DND-41 (cell line): ENCODE measurements at regions not wholly inside any gene's neighbourhood (a gene's known extent, or its start where the extent isn't known, plus 50 kb on each side); places are given as distances from the start of the nearest gene placed in this dataset.
A peak's percentile ranks its signal among the peaks of the same experiment; 100 is the strongest.
"Not testable (repeated sequence)": the region's sequence is repeated elsewhere in the genome, so short reads cannot be mapped to it uniquely, and the experiment has no call there.

Source experiments
- ATAC-seq: fragments of 200-7000 bp; cut with Tn5 transposase; 3 replicates; pipeline ENCODE4 v1.9.1; 2021; ENCODE audit warnings: low read depth; ENCODE audit not compliant: insufficient read depth
- DNase-seq: peaks from one replicate; pipeline ENCODE4 v3.0.0-alpha.2; 2020
- H2AFZ ChIP-seq: 2 replicates; pipeline ENCODE4 v1.6.0; 2012; ENCODE audit warnings: low read depth, low read length
- H3K27ac ChIP-seq: 2 replicates; pipeline ENCODE4 v1.5.1; 2012; ENCODE audit warnings: low read length, inconsistent platforms
- H3K27me3 ChIP-seq: fragments of 200-600 bp; sonication (generic); 2 replicates; pipeline ENCODE4 v1.6.0; 2012; ENCODE audit warnings: low read length, mild to moderate bottlenecking, inconsistent platforms; ENCODE audit not compliant: insufficient read depth, poor library complexity
- H3K36me3 ChIP-seq: 2 replicates; pipeline ENCODE4 v1.5.1; 2012; ENCODE audit warnings: low read length, inconsistent platforms; ENCODE audit not compliant: insufficient read depth
- H3K4me1 ChIP-seq: 2 replicates; pipeline ENCODE4 v1.5.1; 2012; ENCODE audit warnings: mild to moderate bottlenecking, low read length; ENCODE audit not compliant: insufficient read depth
- H3K4me2 ChIP-seq: 2 replicates; pipeline ENCODE4 v1.6.0; 2012; ENCODE audit warnings: mild to moderate bottlenecking, moderate library complexity, low read length, inconsistent platforms; ENCODE audit not compliant: insufficient read depth
- H3K4me3 ChIP-seq, 2 experiments: fragments of 200-600 bp in 1 of 2; shearing (Covaris generic) in 1 of 2; 2 replicates each; pipeline ENCODE4 v1.5.1; 2012 to 2016; ENCODE audit warnings: inconsistent platforms in 2 of 2, low read length in 2 of 2, mild to moderate bottlenecking in 2 of 2, low read depth in 1 of 2, moderate library complexity in 1 of 2
- H3K79me2 ChIP-seq: 2 replicates; pipeline ENCODE4 v1.6.0; 2012; ENCODE audit warnings: low read length, inconsistent platforms; ENCODE audit not compliant: insufficient read depth
- H3K9ac ChIP-seq: 2 replicates; pipeline ENCODE4 v1.6.0; 2012; ENCODE audit warnings: low read depth, mild to moderate bottlenecking, inconsistent platforms, low read length, moderate library complexity
- H3K9me3 ChIP-seq: 2 replicates; pipeline ENCODE4 v1.5.1; 2012; ENCODE audit warnings: low read length, moderate library complexity, mild to moderate bottlenecking, inconsistent platforms; ENCODE audit not compliant: insufficient read depth, severe bottlenecking
- H4K20me1 ChIP-seq: 2 replicates; pipeline ENCODE4 v1.6.0; 2012; ENCODE audit warnings: low read length; ENCODE audit not compliant: insufficient read depth
- CTCF ChIP-seq: IDR thresholded peaks from 2 replicates; pipeline ENCODE4 v1.5.1; 2012; ENCODE audit warnings: borderline replicate concordance, low read length, moderate library complexity, mild to moderate bottlenecking; ENCODE audit not compliant: poor library complexity, severe bottlenecking; ENCODE audit errors: extremely low read depth
- EZH2 ChIP-seq: IDR thresholded peaks from 3 replicates; pipeline ENCODE4 v1.6.1; 2012; ENCODE audit warnings: borderline replicate concordance, low read depth, mild to moderate bottlenecking, moderate library complexity, low read length, inconsistent platforms; ENCODE audit not compliant: severe bottlenecking

GRCh38 chr3:32042867-32043266 lies 61.3 kb downstream of the ZNF860 start:
- not testable (repeated sequence) for H3K4me1 ChIP-seq, H3K27ac ChIP-seq

GRCh38 chr3:32045091-32045915 lies 61.1 kb upstream of the GPD1L start:
- H3K36me3 ChIP-seq, result no peaks in the 10 kb centered on the region
- no peak overlapping the region for H3K27ac ChIP-seq
- ATAC-seq, result no peak; the same call in 2 of the 3 replicates
- H3K4me3 ChIP-seq, result no peak overlapping the region
- peak; percentile 19 for DNase-seq
- no peaks in the 10 kb centered on the region for H4K20me1 ChIP-seq
- H2AFZ ChIP-seq, result 0 out of 2 replicates have a peak overlapping the region, but pooled peaks have one; percentile 13
- H3K9ac ChIP-seq, result no peak overlapping the region
- TF ChIP-seq EZH2 (no peak), CTCF (no peak)
- no peaks in the 10 kb centered on the region for H3K27me3 ChIP-seq
- no peaks in the 10 kb centered on the region for H3K4me1 ChIP-seq
- H3K4me2 ChIP-seq, result no peak overlapping the region
- H3K9me3 ChIP-seq, result peaks cover 19% of the 10 kb centered on the region
- H3K79me2 ChIP-seq, result no peaks in the 10 kb centered on the region

More at GRCh38 chr3:32042867-32043266, 61.3 kb downstream of the ZNF860 start:
- H3K27me3 ChIP-seq, H3K79me2 ChIP-seq, H2AFZ ChIP-seq, H3K36me3 ChIP-seq, H3K4me3 ChIP-seq, H4K20me1 ChIP-seq, H3K4me2 ChIP-seq, ATAC-seq, H3K9ac ChIP-seq: not testable (repeated sequence)
- H3K9me3 ChIP-seq, result peaks cover 19% of the 10 kb centered on the region
- DNase-seq, result peak; percentile 19

GRCh38 chr3:32046102-32046501 lies 60.3 kb upstream of the GPD1L start:
- no peak for DNase-seq
- H3K36me3 ChIP-seq, result no peaks in the 10 kb centered on the region
- no peak overlapping the region for H2AFZ ChIP-seq
- H3K4me3 ChIP-seq, result no peak overlapping the region
- no peaks in the 10 kb centered on the region for H3K27me3 ChIP-seq
- H4K20me1 ChIP-seq, result no peaks in the 10 kb centered on the region
- no peaks in the 10 kb centered on the region for H3K79me2 ChIP-seq
- peaks cover 17% of the 10 kb centered on the region for H3K9me3 ChIP-seq
- no peak for ATAC-seq
- H3K9ac ChIP-seq, result no peak overlapping the region
- H3K4me2 ChIP-seq, result no peak overlapping the region
- TF ChIP-seq EZH2, result no peak
- no peak for TF ChIP-seq CTCF
- no peak overlapping the region for H3K27ac ChIP-seq
- no peaks in the 10 kb centered on the region for H3K4me1 ChIP-seq

GRCh38 chr3:32048487-32049182 lies 57.8 kb upstream of the GPD1L start:
- H3K36me3 ChIP-seq, result no peaks in the 10 kb centered on the region
- no peak overlapping the region for H3K9ac ChIP-seq
- no peak overlapping the region for H3K4me3 ChIP-seq
- no peaks in the 10 kb centered on the region for H3K79me2 ChIP-seq
- no peaks in the 10 kb centered on the region for H4K20me1 ChIP-seq
- H3K27ac ChIP-seq, result no peak overlapping the region
- TF ChIP-seq EZH2, result no peak
- no peak for TF ChIP-seq CTCF
- DNase-seq (no peak), ATAC-seq (no peak)
- no peaks in the 10 kb centered on the region for H3K27me3 ChIP-seq
- H3K4me2 ChIP-seq, result no peak overlapping the region
- H3K4me1 ChIP-seq, result no peaks in the 10 kb centered on the region
- no peaks in the 10 kb centered on the region for H3K9me3 ChIP-seq
- H2AFZ ChIP-seq, result no peak overlapping the region
